ENCODE measurements at regions not wholly inside any gene's neighbourhood (a gene's known extent, or its start where the extent isn't known, plus 50 kb on each side); places are given as distances from the start of the nearest gene placed in this dataset.

DNA sequence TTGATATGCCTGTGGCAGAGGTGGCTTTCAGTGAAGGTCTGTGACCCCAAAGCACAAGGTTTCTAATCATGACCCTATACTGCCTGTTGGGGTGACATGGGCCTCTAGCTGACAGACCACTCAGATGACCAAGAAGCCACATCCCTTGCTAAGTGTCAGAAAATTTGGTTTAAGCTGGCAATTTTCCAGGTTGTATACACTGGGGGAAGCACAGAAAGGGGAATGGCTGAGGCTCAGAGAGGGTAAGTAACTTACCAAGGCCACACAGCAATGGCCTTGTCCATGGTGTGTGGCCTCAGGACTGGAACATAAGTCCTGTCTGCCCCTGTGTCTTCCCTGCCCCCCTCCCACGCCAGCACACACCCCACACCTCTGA is 66.9 kb upstream of the PRDM11 start:
- TF ChIP-seq TAF1 (IDR thresholded peaks at IDR 0.05; ENCODE audit: low read depth) = no peak
- no peak for TF ChIP-seq ZBTB7A (IDR thresholded peaks at IDR 0.05; ENCODE audit: low read depth)
- TF ChIP-seq EGR1 (IDR thresholded peaks at IDR 0.05) = no peak
- TF ChIP-seq CREB1 (IDR thresholded peaks at IDR 0.05; ENCODE audit: low read depth) = no peak

Measured in Ishikawa (cell line).